Peyer's patch (tissue), 4 donors: ENCODE measurements at regions not wholly inside any gene's neighbourhood (a gene's known extent, or its start where the extent isn't known, plus 50 kb on each side); places are given as distances from the start of the nearest gene placed in this dataset.

ENCODE experiments used
- POLR2A ChIP-seq, 2 donors: fragments of 450-650 bp; IDR thresholded peaks; one replicate each; pipeline ENCODE4 v1.5.1; 2017; ENCODE audit warnings: antibody characterized with exemption in 2 of 2, mild to moderate bottlenecking in 2 of 2, moderate library complexity in 2 of 2
- TF ChIP-seq, protein P1 (sequence below), 6 experiments: fragments of 450-650 bp in 4 of 6; fragments of 200-600 bp in 2 of 6; sonication (generic) in 1 of 6; IDR thresholded peaks; one replicate each; pipeline ENCODE4 v1.5.1; 2017 to 2019; ENCODE audit warnings: antibody characterized with exemption in 6 of 6, mild to moderate bottlenecking in 3 of 6, moderate library complexity in 1 of 6

DNA sequence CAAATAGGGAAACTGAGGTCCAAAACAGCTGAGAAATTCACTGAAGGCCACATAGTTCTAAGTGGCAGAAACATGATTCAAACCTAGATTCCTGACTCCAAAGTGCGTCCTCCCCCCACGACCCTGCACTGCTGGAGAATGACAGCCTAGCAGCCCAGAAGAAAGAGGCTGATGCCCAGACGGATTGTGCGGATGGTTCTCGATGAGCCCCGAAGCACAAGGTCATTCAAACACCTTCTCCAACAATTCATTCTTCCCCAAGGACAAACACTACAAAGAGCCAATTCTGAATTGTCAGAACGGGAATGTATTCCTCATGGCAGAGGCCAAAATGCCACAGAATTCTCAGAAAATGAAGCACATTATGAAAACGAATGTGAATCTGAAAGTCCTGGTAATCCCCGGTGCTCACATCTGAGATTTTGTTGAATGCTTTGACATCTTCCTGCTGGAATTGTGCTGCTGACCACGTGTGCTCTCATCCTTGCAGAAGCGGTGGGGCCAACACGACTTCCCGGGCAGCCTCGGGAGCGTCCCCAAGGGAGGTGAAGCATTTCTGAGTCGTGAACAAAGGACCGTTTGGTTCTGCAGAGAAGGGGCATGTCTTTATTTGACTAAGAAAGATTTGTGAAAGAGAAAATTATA, 337.0 kb downstream of the EIPR1 start:
- TF ChIP-seq, protein P1, sequence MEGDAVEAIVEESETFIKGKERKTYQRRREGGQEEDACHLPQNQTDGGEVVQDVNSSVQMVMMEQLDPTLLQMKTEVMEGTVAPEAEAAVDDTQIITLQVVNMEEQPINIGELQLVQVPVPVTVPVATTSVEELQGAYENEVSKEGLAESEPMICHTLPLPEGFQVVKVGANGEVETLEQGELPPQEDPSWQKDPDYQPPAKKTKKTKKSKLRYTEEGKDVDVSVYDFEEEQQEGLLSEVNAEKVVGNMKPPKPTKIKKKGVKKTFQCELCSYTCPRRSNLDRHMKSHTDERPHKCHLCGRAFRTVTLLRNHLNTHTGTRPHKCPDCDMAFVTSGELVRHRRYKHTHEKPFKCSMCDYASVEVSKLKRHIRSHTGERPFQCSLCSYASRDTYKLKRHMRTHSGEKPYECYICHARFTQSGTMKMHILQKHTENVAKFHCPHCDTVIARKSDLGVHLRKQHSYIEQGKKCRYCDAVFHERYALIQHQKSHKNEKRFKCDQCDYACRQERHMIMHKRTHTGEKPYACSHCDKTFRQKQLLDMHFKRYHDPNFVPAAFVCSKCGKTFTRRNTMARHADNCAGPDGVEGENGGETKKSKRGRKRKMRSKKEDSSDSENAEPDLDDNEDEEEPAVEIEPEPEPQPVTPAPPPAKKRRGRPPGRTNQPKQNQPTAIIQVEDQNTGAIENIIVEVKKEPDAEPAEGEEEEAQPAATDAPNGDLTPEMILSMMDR (IDR thresholded peaks at IDR 0.05): no peak
- TF ChIP-seq POLR2A (IDR thresholded peaks at IDR 0.05): no peak
